ENCODE measurements at regions not wholly inside any gene's neighbourhood (a gene's known extent, or its start where the extent isn't known, plus 50 kb on each side); places are given as distances from the start of the nearest gene placed in this dataset.

DNA sequence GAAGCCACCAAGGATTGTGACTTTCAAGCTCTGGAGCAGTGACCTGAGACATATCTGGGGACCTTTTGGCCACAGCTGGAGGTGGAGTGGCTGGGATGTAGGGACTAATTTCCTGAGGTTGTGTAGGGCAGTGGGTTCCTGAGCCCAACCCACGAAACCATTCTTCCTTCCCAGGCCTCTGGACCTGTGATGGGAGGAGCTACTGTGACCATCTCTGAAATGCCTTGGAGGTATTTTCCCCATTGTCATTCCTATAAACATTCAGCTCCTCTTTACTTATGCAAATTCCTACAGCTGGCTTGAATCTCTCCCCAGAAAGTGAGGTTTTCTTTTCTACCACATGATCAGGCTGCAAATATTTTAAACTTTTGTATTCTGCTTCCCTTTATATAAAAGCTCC lies 172.6 kb downstream of the TUSC1 start:
- Histone ChIP-seq H3K36me3 (no peaks in the 10 kb centered on the region), H3K27me3 (no peaks in the 10 kb centered on the region), H3K4me1 (no peaks in the 10 kb centered on the region), H3K4me3 (no peak overlapping the region), H3K27ac (no peak overlapping the region), H3K9me3 (no peaks in the 10 kb centered on the region)
- no peak for TF ChIP-seq POLR2A (IDR thresholded peaks at IDR 0.05)
- TF ChIP-seq, protein P1, sequence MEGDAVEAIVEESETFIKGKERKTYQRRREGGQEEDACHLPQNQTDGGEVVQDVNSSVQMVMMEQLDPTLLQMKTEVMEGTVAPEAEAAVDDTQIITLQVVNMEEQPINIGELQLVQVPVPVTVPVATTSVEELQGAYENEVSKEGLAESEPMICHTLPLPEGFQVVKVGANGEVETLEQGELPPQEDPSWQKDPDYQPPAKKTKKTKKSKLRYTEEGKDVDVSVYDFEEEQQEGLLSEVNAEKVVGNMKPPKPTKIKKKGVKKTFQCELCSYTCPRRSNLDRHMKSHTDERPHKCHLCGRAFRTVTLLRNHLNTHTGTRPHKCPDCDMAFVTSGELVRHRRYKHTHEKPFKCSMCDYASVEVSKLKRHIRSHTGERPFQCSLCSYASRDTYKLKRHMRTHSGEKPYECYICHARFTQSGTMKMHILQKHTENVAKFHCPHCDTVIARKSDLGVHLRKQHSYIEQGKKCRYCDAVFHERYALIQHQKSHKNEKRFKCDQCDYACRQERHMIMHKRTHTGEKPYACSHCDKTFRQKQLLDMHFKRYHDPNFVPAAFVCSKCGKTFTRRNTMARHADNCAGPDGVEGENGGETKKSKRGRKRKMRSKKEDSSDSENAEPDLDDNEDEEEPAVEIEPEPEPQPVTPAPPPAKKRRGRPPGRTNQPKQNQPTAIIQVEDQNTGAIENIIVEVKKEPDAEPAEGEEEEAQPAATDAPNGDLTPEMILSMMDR (IDR thresholded peaks at IDR 0.05) = no peak
- no peak for DNase-seq

GRCh38 chr9:25481372-25481771 lies 196.9 kb downstream of the TUSC1 start:
- Histone ChIP-seq H3K27me3 (no peaks in the 10 kb centered on the region), H3K4me3 (no peak overlapping the region), H3K9me3 (no peaks in the 10 kb centered on the region), H3K4me1 (no peaks in the 10 kb centered on the region), H3K27ac (no peak overlapping the region), H3K36me3 (no peaks in the 10 kb centered on the region)
- DNase-seq = no peak
- TF ChIP-seq, protein P1 (IDR thresholded peaks at IDR 0.05) = no peak
- TF ChIP-seq POLR2A (IDR thresholded peaks at IDR 0.05) = no peak

- Histone ChIP-seq H3K36me3 (no peaks in the 10 kb centered on the region), H3K4me1 (no peaks in the 10 kb centered on the region), H3K27ac (no peak overlapping the region), H3K27me3 (no peaks in the 10 kb centered on the region), H3K4me3 (no peak overlapping the region), H3K9me3 (no peaks in the 10 kb centered on the region)
- no peak for TF ChIP-seq POLR2A (IDR thresholded peaks at IDR 0.05)
- TF ChIP-seq, protein P1 (IDR thresholded peaks at IDR 0.05) = no peak
- no peak for DNase-seq
These were observed 197.5 kb downstream of the TUSC1 start for GRCh38 chr9:25480696-25481095.

GRCh38 chr9:25472681-25473080 lies 205.6 kb downstream of the TUSC1 start:
- Histone ChIP-seq H3K4me1 (no peaks in the 10 kb centered on the region), H3K36me3 (no peaks in the 10 kb centered on the region), H3K27me3 (no peaks in the 10 kb centered on the region), H3K27ac (no peak overlapping the region), H3K9me3 (no peaks in the 10 kb centered on the region), H3K4me3 (no peak overlapping the region)
- no peak for DNase-seq
- TF ChIP-seq, protein P1 (IDR thresholded peaks at IDR 0.05) = no peak
- TF ChIP-seq POLR2A (IDR thresholded peaks at IDR 0.05) = no peak

GRCh38 chr9:25472085-25472607 lies 206.1 kb downstream of the TUSC1 start:
- Histone ChIP-seq H3K27ac (no peak overlapping the region), H3K36me3 (no peaks in the 10 kb centered on the region), H3K4me3 (no peak overlapping the region), H3K9me3 (no peaks in the 10 kb centered on the region), H3K27me3 (no peaks in the 10 kb centered on the region), H3K4me1 (no peaks in the 10 kb centered on the region)
- DNase-seq = no peak
- TF ChIP-seq POLR2A (IDR thresholded peaks at IDR 0.05) = no peak
- TF ChIP-seq, protein P1 (IDR thresholded peaks at IDR 0.05) = no peak

GRCh38 chr9:25461416-25461815 lies 216.8 kb downstream of the TUSC1 start:
- Histone ChIP-seq H3K36me3 (no peaks in the 10 kb centered on the region), H3K4me3 (no peak overlapping the region), H3K9me3 (no peaks in the 10 kb centered on the region), H3K27me3 (no peaks in the 10 kb centered on the region), H3K27ac (no peak overlapping the region), H3K4me1 (no peaks in the 10 kb centered on the region)
- no peak for DNase-seq
- TF ChIP-seq, protein P1 (IDR thresholded peaks at IDR 0.05) = no peak
- no peak for TF ChIP-seq POLR2A (IDR thresholded peaks at IDR 0.05)

Measured in Peyer's patch (tissue), 4 donors.